B cell (primary cell): ENCODE measurements at regions not wholly inside any gene's neighbourhood (a gene's known extent, or its start where the extent isn't known, plus 50 kb on each side); places are given as distances from the start of the nearest gene placed in this dataset.

Source experiments
- ATAC-seq: fragments of 200-7000 bp; cut with Tn5 transposase; one replicate; pipeline ENCODE4 v1.10.0; 2021; ENCODE audit warnings: low read depth, mild to moderate bottlenecking, moderate number of reproducible peaks, moderate library complexity
- CTCF ChIA-PET: fragments of 350-600 bp; sonication (Branson Sonifier 250); formaldehyde crosslinking; loops from one replicate; lab custom pipeline; 2021; ENCODE audit warnings: antibody characterized with exemption, inconsistent platforms; lab: Charles Lee
- POLR2A ChIA-PET: fragments of 350-600 bp; sonication (Branson Sonifier 250); formaldehyde crosslinking; loops from one replicate; lab custom pipeline; 2021; ENCODE audit warnings: antibody characterized with exemption; lab: Charles Lee
- DNase-seq: peaks from one replicate; pipeline ENCODE4 v3.0.0; 2013
- H2AFZ ChIP-seq: 2 replicates; pipeline ENCODE4 v1.6.1; 2012; ENCODE audit warnings: mild to moderate bottlenecking, low read depth, low read length; ENCODE audit not compliant: insufficient read depth, poor library complexity, severe bottlenecking
- H3K27ac ChIP-seq, 2 donors: 1 replicate in 1 of 2; 2 replicates in 1 of 2; pipeline ENCODE4 v1.5.1; 2012 to 2013; ENCODE audit warnings: low read length in 2 of 2, mild to moderate bottlenecking in 2 of 2, moderate library complexity in 1 of 2
- H3K27me3 ChIP-seq, 4 experiments: fragments of 200-600 bp in 1 of 4; sonication (generic) in 1 of 4; replicated peaks in 1 of 4; 1 replicate in 2 of 4; 2 replicates in 2 of 4; pipeline versions ENCODE4 v1.6.1 to v1.7.0; 2013 to 2016; ENCODE audit warnings: low read length in 3 of 4, mild to moderate bottlenecking in 2 of 4, mixed read lengths in 1 of 4, moderate library complexity in 1 of 4; ENCODE audit not compliant: insufficient read depth in 4 of 4, control insufficient read depth in 3 of 4; ENCODE audit errors: control extremely low read depth in 1 of 4
- H3K36me3 ChIP-seq, 2 experiments: replicated peaks in 1 of 2; 1 replicate in 1 of 2; 2 replicates in 1 of 2; pipeline versions ENCODE4 v1.6.1 to v1.7.1; 2013; ENCODE audit warnings: low read length in 1 of 2; ENCODE audit not compliant: insufficient read depth in 2 of 2, control insufficient read depth in 1 of 2; ENCODE audit errors: control extremely low read depth in 1 of 2, extremely low read depth in 1 of 2
- H3K4me1 ChIP-seq, 2 donors: fragments of 200-600 bp in 1 of 2; sonication (generic) in 1 of 2; 1 replicate in 1 of 2; 2 replicates in 1 of 2; pipeline versions ENCODE4 v1.5.1 to v1.6.1; 2013 to 2017; ENCODE audit warnings: low read length in 2 of 2; ENCODE audit not compliant: control insufficient read depth in 2 of 2, insufficient read depth in 2 of 2
- H3K4me2 ChIP-seq: replicated peaks from 2 replicates; pipeline ENCODE3; 2012; ENCODE audit warnings: mild to moderate bottlenecking, low read depth, low read length; ENCODE audit not compliant: poor library complexity, severe bottlenecking
- H3K4me3 ChIP-seq, 5 experiments: fragments of 200-600 bp in 1 of 5; sonication (generic) in 1 of 5; 1 replicate in 3 of 5; 2 replicates in 2 of 5; pipeline versions ENCODE4 v1.5.1 to v1.7.0; 2011 to 2016; ENCODE audit warnings: low read length in 4 of 5, mild to moderate bottlenecking in 4 of 5, low read depth in 2 of 5, control low read depth in 1 of 5, moderate library complexity in 1 of 5; ENCODE audit not compliant: insufficient read depth in 1 of 5; ENCODE audit errors: control extremely low read depth in 1 of 5, extremely low read depth in 1 of 5
- H3K79me2 ChIP-seq: fragments of 200-600 bp; sonication (generic); one replicate; pipeline ENCODE4 v1.6.0; 2016; ENCODE audit warnings: low read length; ENCODE audit not compliant: control insufficient read depth, insufficient read depth
- H3K9ac ChIP-seq: fragments of 200-600 bp; sonication (generic); 2 replicates; pipeline ENCODE4 v1.6.1; 2017; ENCODE audit warnings: mild to moderate bottlenecking, low read length, moderate library complexity
- H3K9me3 ChIP-seq, 3 donors: one replicate each; pipeline versions ENCODE4 v1.6.1 to v1.7.1; 2013; ENCODE audit warnings: low read length in 2 of 3; ENCODE audit not compliant: control insufficient read depth in 2 of 3, insufficient read depth in 1 of 3; ENCODE audit errors: control extremely low read depth in 1 of 3
- H4K20me1 ChIP-seq: 2 replicates; pipeline ENCODE4 v1.6.0; 2012; ENCODE audit warnings: mild to moderate bottlenecking, low read length; ENCODE audit not compliant: insufficient read depth, control insufficient read depth, poor library complexity, severe bottlenecking
- H3K27ac Mint-ChIP-seq: one replicate; pipeline ENCODE4 v1.8.0; 2021; ENCODE audit warnings: mixed read lengths
- H3K27me3 Mint-ChIP-seq: one replicate; pipeline ENCODE4 v1.8.0; 2021; ENCODE audit warnings: mixed read lengths
- H3K4me1 Mint-ChIP-seq: one replicate; pipeline ENCODE4 v1.8.0; 2021; ENCODE audit warnings: mixed read lengths
- H3K4me3 Mint-ChIP-seq: one replicate; pipeline ENCODE4 v1.8.0; 2021; ENCODE audit warnings: mixed read lengths
- H3K9me3 Mint-ChIP-seq: one replicate; pipeline ENCODE4 v1.8.0; 2022; ENCODE audit warnings: mixed read lengths; ENCODE audit not compliant: insufficient read depth
- CTCF ChIP-seq: fragments of 200-600 bp; IDR thresholded peaks from one replicate; pipeline ENCODE4 v1.8.0; 2022; ENCODE audit warnings: antibody characterized with exemption, mild to moderate bottlenecking
- EZH2 ChIP-seq: IDR thresholded peaks from 2 replicates; pipeline ENCODE4 v1.6.1; 2012; ENCODE audit warnings: borderline replicate concordance, low read depth, mild to moderate bottlenecking, moderate library complexity, low read length; ENCODE audit not compliant: insufficient read depth, poor library complexity, severe bottlenecking
- WGBS: methylation state at CpG from one replicate; pipeline ENCODE4 v1.1.5; 2013; ENCODE audit warnings: missing lambda C conversion rate; ENCODE audit not compliant: insufficient coverage; 5-methylcytosine and 5-hydroxymethylcytosine counted together
- intact Hi-C: fragments of 100-400 bp; cut with micrococcal nuclease; formaldehyde crosslinking; loops from one replicate; pipeline ENCODE4 v1.10.0; 2022

GRCh38 chr16:27671410-27671809 lies 121.5 kb downstream of the KATNIP start:
- Mint-ChIP-seq H3K9me3 (no peaks in the 10 kb centered on the region), H3K4me3 (no peak overlapping the region), H3K4me1 (no peaks in the 10 kb centered on the region), H3K27me3 (no peaks in the 10 kb centered on the region), H3K27ac (no peak overlapping the region)
- H3K4me1 ChIP-seq = no peaks in the 10 kb centered on the region
- H3K36me3 ChIP-seq = peaks cover 0 to 4% of the 10 kb centered on the region in 2 experiments
- ChIA-PET POLR2A (no interaction called here), CTCF (no interaction called here)
- H2AFZ ChIP-seq = no peak overlapping the region
- no peak overlapping the region for H3K4me2 ChIP-seq
- intact Hi-C loops = no loop called here
- ATAC-seq = no peak
- no peak overlapping the region for H3K9ac ChIP-seq
- no peaks in the 10 kb centered on the region for H4K20me1 ChIP-seq
- DNase-seq = no peak
- H3K79me2 ChIP-seq = no peaks in the 10 kb centered on the region
- WGBS = 88% methylated on average over 1 of the region's 8 CpGs
- no peak overlapping the region for H3K27ac ChIP-seq
- TF ChIP-seq EZH2 (no peak), CTCF (no peak)
- no peaks in the 10 kb centered on the region for H3K9me3 ChIP-seq
- H3K4me3 ChIP-seq = no peak overlapping the region
- no peaks in the 10 kb centered on the region for H3K27me3 ChIP-seq

- ChIA-PET CTCF (no interaction called here), POLR2A (no interaction called here)
- Mint-ChIP-seq H3K4me1 (no peaks in the 10 kb centered on the region), H3K9me3 (no peaks in the 10 kb centered on the region), H3K4me3 (no peak overlapping the region), H3K27me3 (no peaks in the 10 kb centered on the region), H3K27ac (no peak overlapping the region)
- no peak for ATAC-seq
- TF ChIP-seq CTCF (no peak), EZH2 (no peak)
- Histone ChIP-seq H4K20me1 (no peaks in the 10 kb centered on the region), H3K4me3 (no peak overlapping the region), H3K9me3 (no peaks in the 10 kb centered on the region), H3K36me3 (peaks cover 0 to 33% of the 10 kb centered on the region in 2 experiments), H3K4me2 (no peak overlapping the region), H3K27me3 (no peaks in the 10 kb centered on the region), H2AFZ (no peak overlapping the region), H3K79me2 (no peaks in the 10 kb centered on the region), H3K9ac (no peak overlapping the region), H3K4me1 (no peaks in the 10 kb centered on the region), H3K27ac (no peak overlapping the region)
- intact Hi-C loops = no loop called here
- DNase-seq = no peak
- WGBS = 83% methylated on average over 1 of the region's 4 CpGs
Observed at GRCh38 chr16:27676839-27677238, 126.9 kb downstream of the KATNIP start.
